ENCODE measurements at regions not wholly inside any gene's neighbourhood (a gene's known extent, or its start where the extent isn't known, plus 50 kb on each side); places are given as distances from the start of the nearest gene placed in this dataset.

DNA sequence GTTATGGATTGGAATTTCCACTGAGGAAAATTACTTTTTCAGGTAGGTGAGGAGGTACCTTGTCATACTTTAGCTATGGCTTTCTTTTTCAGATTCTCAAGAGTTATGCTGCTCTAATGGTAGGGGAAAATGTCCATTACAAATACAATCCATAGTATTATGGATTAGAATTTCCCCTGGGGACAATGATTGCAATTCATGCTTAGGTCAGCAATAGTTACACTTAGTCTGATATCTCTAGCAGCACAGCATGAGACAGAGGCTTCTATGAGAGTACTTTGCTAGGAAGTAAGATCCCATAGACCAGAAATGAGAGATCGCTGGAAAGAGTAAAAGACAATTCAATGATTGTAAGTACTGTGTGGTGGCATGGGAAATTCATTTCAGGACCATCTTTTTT is 949.5 kb upstream of the CDH8 start:
- peaks cover 7 to 17% of the 10 kb centered on the region in 2 donors for H3K9me3 Mint-ChIP-seq
- no peak overlapping the region for H3K27ac ChIP-seq (ENCODE audit: low read length)

DNA sequence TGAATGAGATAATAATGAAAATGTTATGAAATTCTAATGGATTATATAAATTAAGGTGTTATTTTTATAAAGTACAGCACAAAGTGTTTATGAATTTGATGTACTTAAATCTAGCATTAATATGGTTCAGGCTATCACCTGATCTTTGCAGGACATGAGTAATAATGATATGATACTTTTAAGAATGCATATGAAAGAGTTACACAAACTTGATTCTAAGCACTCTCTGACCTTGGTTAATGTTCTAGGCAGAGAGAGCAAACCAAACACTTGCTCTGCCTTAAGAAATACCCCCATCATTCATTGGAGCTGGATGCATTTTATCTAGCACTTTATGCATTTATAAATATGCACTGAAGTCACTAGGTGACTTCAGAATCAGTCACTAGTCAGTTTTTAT is 942.2 kb upstream of the CDH8 start:
- Mint-ChIP-seq H3K27me3 (ENCODE audit: low read depth in 2 of 2) (no peaks in the 10 kb centered on the region), H3K4me3 (no peak overlapping the region)

More for the DNA sequence above, 949.5 kb upstream of the CDH8 start:
- Mint-ChIP-seq H3K4me3 (no peak overlapping the region), H3K4me1 (no peaks in the 10 kb centered on the region), H3K36me3 (no peaks in the 10 kb centered on the region), H3K27me3 (ENCODE audit: low read depth in 2 of 2) (no peaks in the 10 kb centered on the region), H3K27ac (no peak overlapping the region)
- no peaks in the 10 kb centered on the region for H3K27me3 ChIP-seq (ENCODE audit: control insufficient read depth, insufficient read depth, low read length)
- no peak overlapping the region for H3K4me3 ChIP-seq (ENCODE audit: low read length)
- DNase-seq (no peak), ATAC-seq (no peak)
- intact Hi-C loops (cut with micrococcal nuclease): no loop called here
- TF ChIP-seq, protein P1, sequence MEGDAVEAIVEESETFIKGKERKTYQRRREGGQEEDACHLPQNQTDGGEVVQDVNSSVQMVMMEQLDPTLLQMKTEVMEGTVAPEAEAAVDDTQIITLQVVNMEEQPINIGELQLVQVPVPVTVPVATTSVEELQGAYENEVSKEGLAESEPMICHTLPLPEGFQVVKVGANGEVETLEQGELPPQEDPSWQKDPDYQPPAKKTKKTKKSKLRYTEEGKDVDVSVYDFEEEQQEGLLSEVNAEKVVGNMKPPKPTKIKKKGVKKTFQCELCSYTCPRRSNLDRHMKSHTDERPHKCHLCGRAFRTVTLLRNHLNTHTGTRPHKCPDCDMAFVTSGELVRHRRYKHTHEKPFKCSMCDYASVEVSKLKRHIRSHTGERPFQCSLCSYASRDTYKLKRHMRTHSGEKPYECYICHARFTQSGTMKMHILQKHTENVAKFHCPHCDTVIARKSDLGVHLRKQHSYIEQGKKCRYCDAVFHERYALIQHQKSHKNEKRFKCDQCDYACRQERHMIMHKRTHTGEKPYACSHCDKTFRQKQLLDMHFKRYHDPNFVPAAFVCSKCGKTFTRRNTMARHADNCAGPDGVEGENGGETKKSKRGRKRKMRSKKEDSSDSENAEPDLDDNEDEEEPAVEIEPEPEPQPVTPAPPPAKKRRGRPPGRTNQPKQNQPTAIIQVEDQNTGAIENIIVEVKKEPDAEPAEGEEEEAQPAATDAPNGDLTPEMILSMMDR (IDR thresholded peaks at IDR 0.05): no peak
- H3K36me3 ChIP-seq (ENCODE audit: control insufficient read depth, insufficient read depth, low read length): no peaks in the 10 kb centered on the region
- no peaks in the 10 kb centered on the region for H3K9me3 ChIP-seq (ENCODE audit: control insufficient read depth, insufficient read depth, low read length)
- 92% methylated on average over 1 of the region's 1 CpG for WGBS (ENCODE audit: insufficient coverage)
- no peaks in the 10 kb centered on the region for H3K4me1 ChIP-seq (ENCODE audit: control insufficient read depth, insufficient read depth, low read length)

DNA sequence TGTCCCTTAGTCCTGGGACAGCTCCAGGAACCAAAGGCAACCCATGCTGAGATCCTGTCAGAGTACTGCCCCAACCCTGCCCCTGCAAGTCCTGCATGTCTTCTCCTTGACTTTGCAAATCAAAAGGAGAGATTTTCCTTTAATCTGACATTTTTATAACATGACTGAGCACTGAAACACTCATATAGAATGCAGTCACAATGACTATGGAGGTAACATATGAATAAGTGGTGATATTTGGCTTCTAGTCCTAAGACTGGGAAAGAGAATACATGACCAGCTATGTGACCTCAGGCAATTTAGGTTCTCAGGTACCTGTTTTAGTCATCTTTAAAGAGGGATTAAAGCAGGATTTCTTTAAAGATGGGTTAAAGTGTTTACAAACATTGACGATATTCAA is 941.6 kb upstream of the CDH8 start:
- no peaks in the 10 kb centered on the region for H3K27me3 ChIP-seq (ENCODE audit: control insufficient read depth, insufficient read depth, low read length)
- no peak for DNase-seq
- H3K36me3 Mint-ChIP-seq: peaks cover 6% of the 10 kb centered on the region
- TF ChIP-seq, protein P1 (IDR thresholded peaks at IDR 0.05): no peak
- H3K9me3 Mint-ChIP-seq: peaks cover 12 to 14% of the 10 kb centered on the region in 2 donors
- no peaks in the 10 kb centered on the region for H3K27me3 Mint-ChIP-seq (ENCODE audit: low read depth in 2 of 2)
- H3K27ac Mint-ChIP-seq: no peak overlapping the region
- intact Hi-C loops (cut with micrococcal nuclease): no loop called here
- no peak overlapping the region for H3K27ac ChIP-seq (ENCODE audit: low read length)
- no peak for ATAC-seq
- H3K4me1 ChIP-seq (ENCODE audit: control insufficient read depth, insufficient read depth, low read length): no peaks in the 10 kb centered on the region
- H3K9me3 ChIP-seq (ENCODE audit: control insufficient read depth, insufficient read depth, low read length): peaks cover 3% of the 10 kb centered on the region
- no peak overlapping the region for H3K4me3 ChIP-seq (ENCODE audit: low read length)
- H3K36me3 ChIP-seq (ENCODE audit: control insufficient read depth, insufficient read depth, low read length): no peaks in the 10 kb centered on the region
- H3K4me1 Mint-ChIP-seq: no peaks in the 10 kb centered on the region
- no peak overlapping the region for H3K4me3 Mint-ChIP-seq
- WGBS (ENCODE audit: insufficient coverage): 96% methylated on average over 1 of the region's 1 CpG

More for the DNA sequence above, 942.2 kb upstream of the CDH8 start:
- Mint-ChIP-seq H3K4me1 (no peaks in the 10 kb centered on the region), H3K9me3 (peaks cover 11 to 17% of the 10 kb centered on the region in 2 donors), H3K36me3 (peaks cover 6% of the 10 kb centered on the region), H3K27ac (no peak overlapping the region)
- H3K27me3 ChIP-seq (ENCODE audit: control insufficient read depth, insufficient read depth, low read length): no peaks in the 10 kb centered on the region
- H3K27ac ChIP-seq (ENCODE audit: low read length): no peak overlapping the region
- H3K4me1 ChIP-seq (ENCODE audit: control insufficient read depth, insufficient read depth, low read length): no peaks in the 10 kb centered on the region
- intact Hi-C loops (cut with micrococcal nuclease): no loop called here
- no peaks in the 10 kb centered on the region for H3K36me3 ChIP-seq (ENCODE audit: control insufficient read depth, insufficient read depth, low read length)
- TF ChIP-seq, protein P1 (IDR thresholded peaks at IDR 0.05): no peak
- H3K4me3 ChIP-seq (ENCODE audit: low read length): no peak overlapping the region
- ATAC-seq (no peak), DNase-seq (no peak)
- H3K9me3 ChIP-seq (ENCODE audit: control insufficient read depth, insufficient read depth, low read length): peaks cover 3% of the 10 kb centered on the region

DNA sequence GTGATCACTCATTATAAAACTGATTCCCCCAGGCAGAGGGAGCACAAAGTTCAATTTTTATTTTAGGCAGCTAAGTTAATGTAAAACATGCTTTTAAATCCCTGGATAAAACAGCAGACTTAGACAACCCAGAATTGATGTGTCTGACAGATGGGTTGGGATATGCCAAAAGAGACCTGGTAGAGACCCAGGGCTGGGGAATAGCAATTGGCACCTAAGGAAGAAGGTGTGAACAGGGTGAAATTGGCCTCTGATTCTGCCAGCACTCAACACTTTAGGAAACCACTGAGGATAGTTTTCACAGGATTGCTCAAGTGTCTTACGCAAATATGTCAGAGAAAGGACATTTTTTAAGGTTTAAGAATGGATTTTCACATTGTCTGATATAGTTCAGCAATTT is 938.2 kb upstream of the CDH8 start:
- WGBS (ENCODE audit: insufficient coverage): 94% methylated on average over 1 of the region's 1 CpG
- H3K9me3 ChIP-seq (ENCODE audit: control insufficient read depth, insufficient read depth, low read length): peaks cover 3% of the 10 kb centered on the region
- H3K4me3 Mint-ChIP-seq: no peak overlapping the region
- no peaks in the 10 kb centered on the region for H3K36me3 ChIP-seq (ENCODE audit: control insufficient read depth, insufficient read depth, low read length)
- no peak overlapping the region for H3K27ac ChIP-seq (ENCODE audit: low read length)
- no peaks in the 10 kb centered on the region for H3K27me3 Mint-ChIP-seq (ENCODE audit: low read depth in 2 of 2)
- no peaks in the 10 kb centered on the region for H3K4me1 Mint-ChIP-seq
- ATAC-seq (no peak), DNase-seq (no peak)
- TF ChIP-seq, protein P1 (IDR thresholded peaks at IDR 0.05): no peak
- H3K4me3 ChIP-seq (ENCODE audit: low read length): no peak overlapping the region
- H3K27me3 ChIP-seq (ENCODE audit: control insufficient read depth, insufficient read depth, low read length): no peaks in the 10 kb centered on the region
- H3K27ac Mint-ChIP-seq: no peak overlapping the region
- H3K4me1 ChIP-seq (ENCODE audit: control insufficient read depth, insufficient read depth, low read length): no peaks in the 10 kb centered on the region
- intact Hi-C loops (cut with micrococcal nuclease): no loop called here
- H3K9me3 Mint-ChIP-seq: peaks cover 14 to 18% of the 10 kb centered on the region in 2 donors
- H3K36me3 Mint-ChIP-seq: peaks cover 6% of the 10 kb centered on the region

All from natural killer cell (primary cell).